Naive thymus-derived CD8-positive, alpha-beta T cell (primary cell): ENCODE measurements at regions not wholly inside any gene's neighbourhood (a gene's known extent, or its start where the extent isn't known, plus 50 kb on each side); places are given as distances from the start of the nearest gene placed in this dataset.

ENCODE experiments used
- ATAC-seq, 2 donors: fragments of 150-1000 bp; cut with Tn5 transposase in 1 of 2; sonication (Bioruptor Pico), chemical (Tn5 transposase) in 1 of 2; 1 replicate in 1 of 2; 2 replicates in 1 of 2; pipeline ENCODE4 v1.10.0; 2021; ENCODE audit warnings: mild to moderate bottlenecking in 2 of 2, moderate library complexity in 2 of 2
- POLR2A ChIA-PET: fragments of 350-600 bp; sonication (Branson Sonifier 250); formaldehyde crosslinking; loops from one replicate; lab custom pipeline; 2021; ENCODE audit warnings: antibody characterized with exemption; lab: Charles Lee
- DNase-seq, 10 donors: peaks; one replicate each; pipeline versions ENCODE4 v3.0.0 to v3.0.0-alpha.2; 2020 to 2022
- H3K27ac Mint-ChIP-seq, 10 donors: one replicate each; pipeline ENCODE4 v1.8.0; 2020 to 2022; ENCODE audit warnings: mild to moderate bottlenecking in 10 of 10, mixed read lengths in 10 of 10, moderate library complexity in 4 of 10, inconsistent platforms in 1 of 10
- H3K27me3 Mint-ChIP-seq, 5 donors: one replicate each; pipeline ENCODE4 v1.8.0; 2021 to 2022; ENCODE audit warnings: mixed read lengths in 5 of 5
- H3K36me3 Mint-ChIP-seq, 3 donors: one replicate each; pipeline ENCODE4 v1.8.0; 2020 to 2022; ENCODE audit warnings: mixed read lengths in 3 of 3, mild to moderate bottlenecking in 2 of 3, inconsistent platforms in 1 of 3
- H3K4me1 Mint-ChIP-seq, 4 donors: one replicate each; pipeline ENCODE4 v1.8.0; 2021 to 2022; ENCODE audit warnings: mixed read lengths in 4 of 4
- H3K4me3 Mint-ChIP-seq, 10 donors: one replicate each; pipeline ENCODE4 v1.8.0; 2020 to 2022; ENCODE audit warnings: mild to moderate bottlenecking in 10 of 10, mixed read lengths in 10 of 10, moderate library complexity in 6 of 10, inconsistent platforms in 1 of 10
- H3K9me3 Mint-ChIP-seq, 9 donors: one replicate each; pipeline ENCODE4 v1.8.0; 2020 to 2022; ENCODE audit warnings: mixed read lengths in 9 of 9, mild to moderate bottlenecking in 3 of 9, inconsistent platforms in 1 of 9, moderate library complexity in 1 of 9

GRCh38 chr9:24434183-24434582 is 111.5 kb downstream of the IZUMO3 start:
- H3K4me1 Mint-ChIP-seq: no peaks in the 10 kb centered on the region
- DNase-seq (no peak), ATAC-seq (no peak)
- H3K4me3 Mint-ChIP-seq: no peak overlapping the region
- H3K27me3 Mint-ChIP-seq: no peaks in the 10 kb centered on the region
- peaks cover 0 to 10% (median 0%) of the 10 kb centered on the region in 3 donors for H3K36me3 Mint-ChIP-seq
- no peak overlapping the region for H3K27ac Mint-ChIP-seq
- POLR2A ChIA-PET: no interaction called here
- H3K9me3 Mint-ChIP-seq: peaks cover 2 to 25% (median 13%) of the 10 kb centered on the region in 9 donors

- ATAC-seq: no peak
- H3K27ac Mint-ChIP-seq: no peak overlapping the region
- H3K36me3 Mint-ChIP-seq: peaks cover 0 to 4% (median 0%) of the 10 kb centered on the region in 3 donors
Measured at GRCh38 chr9:24416136-24416535, 129.6 kb downstream of the IZUMO3 start.

GRCh38 chr9:24413651-24414050 is 132.0 kb downstream of the IZUMO3 start:
- Mint-ChIP-seq H3K27ac (no peak overlapping the region), H3K4me1 (no peaks in the 10 kb centered on the region), H3K36me3 (peaks cover 0 to 4% (median 0%) of the 10 kb centered on the region in 3 donors), H3K27me3 (no peaks in the 10 kb centered on the region), H3K4me3 (no peak overlapping the region), H3K9me3 (peaks cover 0 to 37% (median 13%) of the 10 kb centered on the region in 9 donors)
- POLR2A ChIA-PET: no interaction called here
- ATAC-seq (no peak), DNase-seq (no peak)

More at GRCh38 chr9:24416136-24416535, 129.6 kb downstream of the IZUMO3 start:
- Mint-ChIP-seq H3K9me3 (peaks cover 0 to 39% (median 17%) of the 10 kb centered on the region in 9 donors), H3K4me3 (no peak overlapping the region), H3K4me1 (no peaks in the 10 kb centered on the region), H3K27me3 (no peaks in the 10 kb centered on the region)
- POLR2A ChIA-PET: no interaction called here
- DNase-seq: no peak

- H3K4me3 Mint-ChIP-seq: no peak overlapping the region
Measured at GRCh38 chr9:24398466-24398865, 147.2 kb downstream of the IZUMO3 start.

GRCh38 chr9:24391095-24391494 is 154.6 kb downstream of the IZUMO3 start:
- Mint-ChIP-seq H3K9me3 (peaks cover 2 to 54% (median 20%) of the 10 kb centered on the region in 9 donors), H3K36me3 (peaks cover 0 to 2% (median 0%) of the 10 kb centered on the region in 3 donors), H3K4me1 (no peaks in the 10 kb centered on the region), H3K4me3 (no peak overlapping the region), H3K27ac (no peak overlapping the region), H3K27me3 (no peaks in the 10 kb centered on the region)
- DNase-seq (no peak), ATAC-seq (no peak)
- POLR2A ChIA-PET: no interaction called here

More at GRCh38 chr9:24398466-24398865, 147.2 kb downstream of the IZUMO3 start:
- Mint-ChIP-seq H3K27me3 (no peaks in the 10 kb centered on the region), H3K9me3 (peaks cover 0 to 25% (median 8%) of the 10 kb centered on the region in 9 donors), H3K36me3 (no peaks in the 10 kb centered on the region), H3K4me1 (no peaks in the 10 kb centered on the region), H3K27ac (no peak overlapping the region)
- POLR2A ChIA-PET: no interaction called here
- no peak for DNase-seq
- ATAC-seq: no peak

- DNase-seq (no peak), ATAC-seq (no peak)
- POLR2A ChIA-PET: no interaction called here
- Mint-ChIP-seq H3K27me3 (no peaks in the 10 kb centered on the region), H3K4me1 (no peaks in the 10 kb centered on the region), H3K4me3 (no peak overlapping the region), H3K36me3 (peaks cover 0 to 2% (median 0%) of the 10 kb centered on the region in 3 donors), H3K9me3 (peaks cover 8 to 47% (median 21%) of the 10 kb centered on the region in 9 donors), H3K27ac (no peak overlapping the region)
Measured at GRCh38 chr9:24385077-24385476, 160.6 kb downstream of the IZUMO3 start.

- ATAC-seq: no peak
- POLR2A ChIA-PET: no interaction called here
- Mint-ChIP-seq H3K27ac (no peak overlapping the region), H3K4me3 (no peak overlapping the region), H3K36me3 (peaks cover 0 to 3% (median 0%) of the 10 kb centered on the region in 3 donors), H3K9me3 (peaks cover 10 to 34% (median 18%) of the 10 kb centered on the region in 9 donors), H3K4me1 (no peaks in the 10 kb centered on the region), H3K27me3 (no peaks in the 10 kb centered on the region)
- DNase-seq: no peak
Measured at GRCh38 chr9:24382566-24382965, 163.1 kb downstream of the IZUMO3 start.

- ATAC-seq: no peak
- Mint-ChIP-seq H3K4me3 (no peak overlapping the region), H3K4me1 (no peaks in the 10 kb centered on the region), H3K27ac (no peak overlapping the region), H3K27me3 (no peaks in the 10 kb centered on the region), H3K36me3 (peaks cover 0 to 3% (median 0%) of the 10 kb centered on the region in 3 donors), H3K9me3 (peaks cover 7 to 23% (median 14%) of the 10 kb centered on the region in 9 donors)
- POLR2A ChIA-PET: no interaction called here
- DNase-seq: no peak
Measured at GRCh38 chr9:24381205-24381604, 164.5 kb downstream of the IZUMO3 start.

GRCh38 chr9:24359046-24359445 is 186.7 kb downstream of the IZUMO3 start:
- Mint-ChIP-seq H3K27ac (no peak overlapping the region), H3K27me3 (no peaks in the 10 kb centered on the region), H3K4me3 (no peak overlapping the region), H3K36me3 (peaks cover 0 to 22% (median 0%) of the 10 kb centered on the region in 3 donors), H3K9me3 (peaks cover 19 to 65% (median 34%) of the 10 kb centered on the region in 9 donors), H3K4me1 (no peaks in the 10 kb centered on the region)
- POLR2A ChIA-PET: no interaction called here
- no peak for ATAC-seq
- no peak for DNase-seq

- peaks cover 3 to 31% (median 15%) of the 10 kb centered on the region in 9 donors for H3K9me3 Mint-ChIP-seq
- no peaks in the 10 kb centered on the region for H3K36me3 Mint-ChIP-seq
- POLR2A ChIA-PET: no interaction called here
- no peak overlapping the region for H3K4me3 Mint-ChIP-seq
- H3K27me3 Mint-ChIP-seq: no peaks in the 10 kb centered on the region
- H3K4me1 Mint-ChIP-seq: no peaks in the 10 kb centered on the region
- DNase-seq (no peak), ATAC-seq (no peak)
- H3K27ac Mint-ChIP-seq: no peak overlapping the region
Measured at GRCh38 chr9:24351973-24352372, 193.7 kb downstream of the IZUMO3 start.

- H3K27me3 Mint-ChIP-seq: no peaks in the 10 kb centered on the region
- POLR2A ChIA-PET: no interaction called here
Measured at GRCh38 chr9:24351258-24351657, 194.4 kb downstream of the IZUMO3 start.

GRCh38 chr9:24342457-24342856 is 203.2 kb downstream of the IZUMO3 start:
- Mint-ChIP-seq H3K4me1 (no peaks in the 10 kb centered on the region), H3K27me3 (no peaks in the 10 kb centered on the region), H3K4me3 (no peak overlapping the region), H3K36me3 (peaks cover 0 to 3% (median 0%) of the 10 kb centered on the region in 3 donors), H3K27ac (no peak overlapping the region), H3K9me3 (peaks cover 3 to 52% (median 21%) of the 10 kb centered on the region in 9 donors)
- DNase-seq: no peak
- POLR2A ChIA-PET: no interaction called here
- no peak for ATAC-seq

More at GRCh38 chr9:24351258-24351657, 194.4 kb downstream of the IZUMO3 start:
- Mint-ChIP-seq H3K4me1 (no peaks in the 10 kb centered on the region), H3K27ac (no peak overlapping the region), H3K4me3 (no peak overlapping the region), H3K9me3 (peaks cover 3 to 35% (median 18%) of the 10 kb centered on the region in 9 donors), H3K36me3 (peaks cover 0 to 1% (median 0%) of the 10 kb centered on the region in 3 donors)
- ATAC-seq (no peak), DNase-seq (no peak)

GRCh38 chr9:24333629-24334028 is 212.1 kb downstream of the IZUMO3 start:
- Mint-ChIP-seq H3K4me3 (no peak overlapping the region), H3K27ac (no peak overlapping the region), H3K36me3 (peaks cover 0 to 3% (median 0%) of the 10 kb centered on the region in 3 donors), H3K27me3 (no peaks in the 10 kb centered on the region), H3K9me3 (peaks cover 0 to 33% (median 9%) of the 10 kb centered on the region in 9 donors), H3K4me1 (no peaks in the 10 kb centered on the region)
- ATAC-seq (no peak), DNase-seq (no peak)
- POLR2A ChIA-PET: no interaction called here

GRCh38 chr9:24298912-24299311 is 246.8 kb downstream of the IZUMO3 start:
- ATAC-seq (no peak), DNase-seq (no peak)
- peaks cover 6 to 44% (median 22%) of the 10 kb centered on the region in 9 donors for H3K9me3 Mint-ChIP-seq
- H3K4me1 Mint-ChIP-seq: no peaks in the 10 kb centered on the region
- POLR2A ChIA-PET: no interaction called here
- no peaks in the 10 kb centered on the region for H3K27me3 Mint-ChIP-seq
- no peak overlapping the region for H3K27ac Mint-ChIP-seq
- H3K36me3 Mint-ChIP-seq: no peaks in the 10 kb centered on the region
- no peak overlapping the region for H3K4me3 Mint-ChIP-seq
